ENCODE measurements at regions not wholly inside any gene's neighbourhood (a gene's known extent, or its start where the extent isn't known, plus 50 kb on each side); places are given as distances from the start of the nearest gene placed in this dataset.
"Not testable (repeated sequence)": the region's sequence is repeated elsewhere in the genome, so short reads cannot be mapped to it uniquely, and the experiment has no call there.

DNA sequence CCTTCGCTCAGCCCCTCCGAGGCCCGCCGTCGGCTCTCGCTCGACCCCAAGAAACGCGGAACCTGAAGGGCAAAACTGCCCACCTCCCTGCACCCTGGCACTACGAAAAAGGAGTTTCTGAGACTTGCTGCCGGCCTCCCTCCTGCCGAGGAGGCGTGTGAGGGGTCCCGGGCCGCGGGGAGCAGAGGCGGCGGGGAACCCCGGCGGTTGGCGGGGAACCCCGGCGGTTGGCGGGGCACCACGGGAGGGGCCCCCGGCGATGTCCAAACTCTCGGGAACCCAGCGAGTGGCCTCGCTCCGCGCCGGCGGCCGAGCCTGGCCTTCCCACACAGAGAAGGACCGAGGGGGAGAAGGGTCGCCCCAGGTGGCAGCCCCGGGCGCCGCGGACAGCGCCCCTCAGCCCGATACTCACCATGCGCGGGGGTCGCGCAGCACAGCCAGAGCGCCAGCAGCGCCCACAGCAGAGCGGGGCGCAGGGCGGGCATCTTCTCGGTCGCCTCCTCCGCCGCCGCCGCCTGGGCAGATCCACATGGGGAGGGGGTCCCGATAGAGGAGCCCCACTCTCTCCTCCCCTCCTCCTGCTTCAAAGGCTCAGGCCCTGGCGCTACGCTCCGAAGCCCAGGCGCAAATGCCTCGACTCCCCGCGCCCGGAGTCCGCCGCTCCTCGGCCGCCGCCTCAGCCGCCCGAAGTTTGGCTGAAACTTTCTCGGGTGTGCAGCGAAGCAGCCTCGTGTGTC is 69.4 kb upstream of the NUDT4B start:
- TF ChIP-seq POLR2A (IDR thresholded peaks at IDR 0.05), result peak in 1 of 2 donors; percentile 56
- TF ChIP-seq, protein P1, sequence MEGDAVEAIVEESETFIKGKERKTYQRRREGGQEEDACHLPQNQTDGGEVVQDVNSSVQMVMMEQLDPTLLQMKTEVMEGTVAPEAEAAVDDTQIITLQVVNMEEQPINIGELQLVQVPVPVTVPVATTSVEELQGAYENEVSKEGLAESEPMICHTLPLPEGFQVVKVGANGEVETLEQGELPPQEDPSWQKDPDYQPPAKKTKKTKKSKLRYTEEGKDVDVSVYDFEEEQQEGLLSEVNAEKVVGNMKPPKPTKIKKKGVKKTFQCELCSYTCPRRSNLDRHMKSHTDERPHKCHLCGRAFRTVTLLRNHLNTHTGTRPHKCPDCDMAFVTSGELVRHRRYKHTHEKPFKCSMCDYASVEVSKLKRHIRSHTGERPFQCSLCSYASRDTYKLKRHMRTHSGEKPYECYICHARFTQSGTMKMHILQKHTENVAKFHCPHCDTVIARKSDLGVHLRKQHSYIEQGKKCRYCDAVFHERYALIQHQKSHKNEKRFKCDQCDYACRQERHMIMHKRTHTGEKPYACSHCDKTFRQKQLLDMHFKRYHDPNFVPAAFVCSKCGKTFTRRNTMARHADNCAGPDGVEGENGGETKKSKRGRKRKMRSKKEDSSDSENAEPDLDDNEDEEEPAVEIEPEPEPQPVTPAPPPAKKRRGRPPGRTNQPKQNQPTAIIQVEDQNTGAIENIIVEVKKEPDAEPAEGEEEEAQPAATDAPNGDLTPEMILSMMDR (IDR thresholded peaks at IDR 0.05), result not testable (repeated sequence)
